ENCODE measurements at regions not wholly inside any gene's neighbourhood (a gene's known extent, or its start where the extent isn't known, plus 50 kb on each side); places are given as distances from the start of the nearest gene placed in this dataset.

- TF ChIP-seq POLR2A (IDR thresholded peaks at IDR 0.05; ENCODE audit: low read length) = no peak
- TF ChIP-seq GATA1 (IDR thresholded peaks at IDR 0.05; ENCODE audit: low read depth, low read length) = no peak
Measured at GRCh38 chr17:72175787-72176515, 55.1 kb downstream of the SOX9 start.
